ENCODE measurements at regions not wholly inside any gene's neighbourhood (a gene's known extent, or its start where the extent isn't known, plus 50 kb on each side); places are given as distances from the start of the nearest gene placed in this dataset.

DNA sequence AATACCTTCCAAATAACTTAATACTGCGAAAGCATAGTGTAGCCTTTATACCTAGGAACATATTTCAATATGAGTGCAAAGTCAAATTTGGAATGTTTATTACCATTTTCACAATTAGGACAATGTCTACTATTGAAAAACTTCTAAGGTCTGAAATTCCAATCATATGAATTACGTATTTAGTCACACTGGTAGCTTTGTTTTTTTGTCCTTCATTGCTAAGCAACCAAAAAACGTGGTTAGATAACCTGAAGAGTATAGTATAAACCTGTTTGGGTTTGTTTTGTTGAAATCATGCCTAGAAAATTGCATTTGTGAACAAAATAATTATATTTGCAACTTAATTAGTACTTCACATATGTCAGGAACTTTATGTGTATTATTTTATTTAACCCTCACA is 134.2 kb downstream of the FBXO4 start:
- no peak for DNase-seq (ENCODE audit: low read depth, low spot score)
- H3K4me1 ChIP-seq (ENCODE audit: control insufficient read depth, extremely low read depth, insufficient read depth, low read length), result no peaks in the 10 kb centered on the region
- intact Hi-C loops (cut with micrococcal nuclease) (loop anchor here (5.0 kb wide), 2 partner anchors 352 to 708 kb away; no protein-coding TSS in a partner anchor), dilution Hi-C loops (cut with MboI; ENCODE audit: extremely low pct_ligation_motif_present, low sequenced_read_pairs) (no loop called here)
- ChIA-PET POLR2A (no interaction called here), CTCF (interaction anchor here (4.3 to 9.6 kb wide), 2 partner anchors 203 to 708 kb away, joined by 44 to 571 read pairs; no protein-coding TSS in a partner anchor)
- BruUV-seq (replicated peaks), result no TSS peak
- H3K27me3 ChIP-seq (ENCODE audit: control insufficient read depth in 2 of 2, insufficient read depth in 2 of 2, low read length in 2 of 2), result no peaks in the 10 kb centered on the region
- no peak overlapping the region for H3K4me3 ChIP-seq (replicated peaks in 1 of 3; ENCODE audit: insufficient read depth in 1 of 3, low read depth in 1 of 3, low read length in 3 of 3)
- H3K9me3 ChIP-seq (replicated peaks; ENCODE audit: control insufficient read depth, insufficient read depth, low read length), result no peaks in the 10 kb centered on the region
- H3K4me2 ChIP-seq (ENCODE audit: insufficient read depth, low read length), result no peak overlapping the region
- no peaks in the 10 kb centered on the region for H3K79me2 ChIP-seq (ENCODE audit: control insufficient read depth, insufficient read depth, low read length)
- FAIRE-seq, result no peak
- H3K36me3 ChIP-seq (ENCODE audit: control insufficient read depth in 2 of 2, extremely low read depth in 1 of 2, insufficient read depth in 2 of 2, low read length in 2 of 2), result no peaks in the 10 kb centered on the region
- no peak for TF ChIP-seq MYC (IDR thresholded peaks at IDR 0.05; ENCODE audit: low read depth, low read length)
- TF ChIP-seq EZH2 (IDR thresholded peaks at IDR 0.05; ENCODE audit: borderline replicate concordance, low read depth, low read length, severe bottlenecking), result no peak
- TF ChIP-seq POLR2AphosphoS5 (IDR thresholded peaks at IDR 0.05; ENCODE audit: insufficient read depth, low read depth, low read length), result no peak
- H3K9ac ChIP-seq (replicated peaks; ENCODE audit: extremely low read depth, insufficient read depth, low read length), result no peak overlapping the region
- H4K20me1 ChIP-seq (replicated peaks; ENCODE audit: control insufficient read depth, extremely low read depth, insufficient read depth, low read length), result no peaks in the 10 kb centered on the region
- H3K27ac ChIP-seq (ENCODE audit: insufficient read depth, low read depth, low read length), result no peak overlapping the region
- no peak overlapping the region for H2AFZ ChIP-seq (ENCODE audit: low read depth, low read length)
- no peaks in the 10 kb centered on the region for H3K9me1 ChIP-seq (replicated peaks; ENCODE audit: control insufficient read depth, extremely low read depth, insufficient read depth, low read length)

DNA sequence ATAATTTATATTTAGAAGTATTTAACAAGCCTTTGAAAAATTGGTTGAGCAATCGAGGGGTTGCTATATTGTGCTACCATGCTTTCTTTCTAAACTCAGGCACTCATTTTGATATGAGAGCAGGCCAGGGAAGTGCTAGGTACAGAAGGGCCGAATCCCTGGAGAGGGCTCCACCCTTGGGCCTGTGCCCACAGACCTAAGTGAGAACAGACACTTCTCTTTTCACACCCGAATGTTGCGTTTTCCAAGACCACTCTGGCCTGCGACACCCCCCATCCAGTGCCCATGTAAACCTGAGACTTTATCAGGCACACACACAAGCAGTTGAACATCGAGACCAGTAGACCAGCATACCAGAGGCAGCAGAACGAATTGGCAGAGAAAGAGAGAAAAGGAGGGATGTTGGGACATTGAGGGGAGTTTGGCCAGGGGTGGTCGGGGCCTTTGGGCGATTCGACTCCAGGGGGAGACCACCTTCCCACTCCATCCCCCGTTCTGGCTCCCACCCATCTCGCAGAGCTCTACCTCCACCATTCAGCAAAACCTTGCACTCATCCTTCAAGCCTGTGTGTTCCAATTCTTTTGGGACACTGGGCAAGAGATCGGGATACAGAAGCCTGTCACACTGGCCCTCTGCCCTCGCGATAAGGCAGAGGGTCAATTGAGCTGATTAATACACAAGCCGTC is 134.8 kb downstream of the FBXO4 start:
- DNase-seq (ENCODE audit: low read depth, low spot score), result no peak
- Histone ChIP-seq H2AFZ (ENCODE audit: low read depth, low read length) (no peak overlapping the region), H3K27ac (ENCODE audit: insufficient read depth, low read depth, low read length) (no peak overlapping the region), H3K4me1 (ENCODE audit: control insufficient read depth, extremely low read depth, insufficient read depth, low read length) (no peaks in the 10 kb centered on the region), H3K9me3 (replicated peaks; ENCODE audit: control insufficient read depth, insufficient read depth, low read length) (no peaks in the 10 kb centered on the region), H3K27me3 (ENCODE audit: control insufficient read depth in 2 of 2, insufficient read depth in 2 of 2, low read length in 2 of 2) (no peaks in the 10 kb centered on the region), H3K9ac (replicated peaks; ENCODE audit: extremely low read depth, insufficient read depth, low read length) (no peak overlapping the region), H4K20me1 (replicated peaks; ENCODE audit: control insufficient read depth, extremely low read depth, insufficient read depth, low read length) (no peaks in the 10 kb centered on the region), H3K79me2 (ENCODE audit: control insufficient read depth, insufficient read depth, low read length) (no peaks in the 10 kb centered on the region), H3K4me2 (ENCODE audit: insufficient read depth, low read length) (no peak overlapping the region), H3K4me3 (replicated peaks in 1 of 3; ENCODE audit: insufficient read depth in 1 of 3, low read depth in 1 of 3, low read length in 3 of 3) (no peak overlapping the region), H3K9me1 (replicated peaks; ENCODE audit: control insufficient read depth, extremely low read depth, insufficient read depth, low read length) (no peaks in the 10 kb centered on the region), H3K36me3 (ENCODE audit: control insufficient read depth in 2 of 2, extremely low read depth in 1 of 2, insufficient read depth in 2 of 2, low read length in 2 of 2) (no peaks in the 10 kb centered on the region)
- POLR2A ChIA-PET, result no interaction called here
- dilution Hi-C loops (cut with MboI; ENCODE audit: extremely low pct_ligation_motif_present, low sequenced_read_pairs) (no loop called here), intact Hi-C loops (cut with micrococcal nuclease) (loop anchor here (5.0 kb wide), 2 partner anchors 353 to 707 kb away; no protein-coding TSS in a partner anchor)
- BruUV-seq (replicated peaks), result no TSS peak
- CTCF ChIA-PET, result interaction anchor here (1.5 to 9.6 kb wide), 3 partner anchors 203 to 708 kb away, joined by 3 to 571 read pairs (median 44); partner anchors contain the start of gene GHR
- TF ChIP-seq, protein P1, sequence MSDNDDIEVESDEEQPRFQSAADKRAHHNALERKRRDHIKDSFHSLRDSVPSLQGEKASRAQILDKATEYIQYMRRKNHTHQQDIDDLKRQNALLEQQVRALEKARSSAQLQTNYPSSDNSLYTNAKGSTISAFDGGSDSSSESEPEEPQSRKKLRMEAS (IDR thresholded peaks at IDR 0.05; ENCODE audit: insufficient read depth, insufficient read length), result no peak
- FAIRE-seq, result no peak

Data from endothelial cell of umbilical vein (primary cell).